GM12891 (cell line): ENCODE measurements at regions not wholly inside any gene's neighbourhood (a gene's known extent, or its start where the extent isn't known, plus 50 kb on each side); places are given as distances from the start of the nearest gene placed in this dataset.

Experiments used
- PAX5 ChIP-seq: IDR thresholded peaks from 2 replicates; pipeline ENCODE4 v1.6.1; 2011; ENCODE audit warnings: low read length, moderate library complexity, mild to moderate bottlenecking; ENCODE audit not compliant: insufficient read depth, severe bottlenecking
- POLR2A ChIP-seq: IDR thresholded peaks from 2 replicates; pipeline ENCODE4 v1.6.1; 2011; ENCODE audit warnings: low read depth, low read length, control low read depth
- POLR2AphosphoS5 ChIP-seq: IDR thresholded peaks from 2 replicates; pipeline ENCODE4 v1.6.1; 2011; ENCODE audit warnings: low read depth, low read length, control low read depth

DNA sequence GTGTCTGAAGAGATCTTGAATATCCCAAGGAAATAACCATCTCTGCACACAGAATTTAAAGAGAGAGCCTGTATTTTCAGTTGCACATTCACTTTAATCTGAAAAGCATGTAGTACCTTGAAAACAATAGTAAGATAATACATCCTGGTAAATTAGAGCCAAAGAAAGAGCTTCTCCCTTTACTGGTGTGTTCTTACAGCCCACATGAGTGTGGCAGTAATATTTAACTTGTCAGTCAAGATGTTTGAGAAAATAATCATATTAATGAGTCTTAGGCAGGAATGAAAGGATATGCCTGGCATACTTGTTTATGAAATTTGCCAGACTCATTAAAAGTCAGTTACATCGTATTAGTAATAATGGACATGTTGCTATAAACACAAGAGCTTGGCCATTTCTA, 908.4 kb upstream of the ADGRL4 start:
- TF ChIP-seq POLR2A (no peak), POLR2AphosphoS5 (no peak), PAX5 (no peak)
